ENCODE measurements at regions not wholly inside any gene's neighbourhood (a gene's known extent, or its start where the extent isn't known, plus 50 kb on each side); places are given as distances from the start of the nearest gene placed in this dataset.

- no peaks in the 10 kb centered on the region for H3K36me3 ChIP-seq (ENCODE audit: control insufficient read depth in 2 of 2, insufficient read depth in 2 of 2, low read length in 1 of 2)
- peaks cover 4% of the 10 kb centered on the region; the same call in 2 of the 3 replicates for H3K9me3 ChIP-seq (replicated peaks; ENCODE audit: control insufficient read depth, insufficient read depth, low read length)
- no peaks in the 10 kb centered on the region for H3K79me2 ChIP-seq (ENCODE audit: control insufficient read depth, insufficient read depth, low read length)
- H2AFZ ChIP-seq (ENCODE audit: control insufficient read depth, low read depth, low read length) = no peak overlapping the region
- ChIA-PET POLR2A (no interaction called here), CTCF (no interaction called here), SMC1A (ENCODE audit: uncharacterized antibody, unreplicated experiment) (no interaction called here), RAD21 (ENCODE audit: unreplicated experiment) (no interaction called here)
- TF ChIP-seq, protein P1, sequence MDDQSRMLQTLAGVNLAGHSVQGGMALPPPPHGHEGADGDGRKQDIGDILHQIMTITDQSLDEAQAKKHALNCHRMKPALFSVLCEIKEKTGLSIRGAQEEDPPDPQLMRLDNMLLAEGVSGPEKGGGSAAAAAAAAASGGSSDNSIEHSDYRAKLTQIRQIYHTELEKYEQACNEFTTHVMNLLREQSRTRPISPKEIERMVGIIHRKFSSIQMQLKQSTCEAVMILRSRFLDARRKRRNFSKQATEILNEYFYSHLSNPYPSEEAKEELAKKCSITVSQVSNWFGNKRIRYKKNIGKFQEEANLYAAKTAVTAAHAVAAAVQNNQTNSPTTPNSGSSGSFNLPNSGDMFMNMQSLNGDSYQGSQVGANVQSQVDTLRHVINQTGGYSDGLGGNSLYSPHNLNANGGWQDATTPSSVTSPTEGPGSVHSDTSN (IDR thresholded peaks at IDR 0.05; ENCODE audit: insufficient replicate concordance, low read depth, low read length) = no peak
- TF ChIP-seq SMARCA5 (IDR thresholded peaks at IDR 0.05) (no peak), NR2F1 (conservative IDR thresholded peaks at IDR 0.05) (no peak), FOXM1 (IDR thresholded peaks at IDR 0.05; ENCODE audit: low read depth, low read length) (no peak), REST (IDR thresholded peaks at IDR 0.05; ENCODE audit: low read depth, low read length) (no peak)
- BruUV-seq (replicated peaks) = no TSS peak
- WGBS (ENCODE audit: insufficient coverage, insufficient replicate concordance, low lambda C conversion rate, missing lambda C conversion rate) = 76% methylated on average over 7 of the region's 7 CpGs
- H4K20me1 ChIP-seq (ENCODE audit: control insufficient read depth, insufficient read depth) = no peaks in the 10 kb centered on the region
- no peak overlapping the region for H3K4me2 ChIP-seq (ENCODE audit: control insufficient read depth, insufficient read depth)
- H3K9ac ChIP-seq (ENCODE audit: control insufficient read depth, insufficient read depth, low read length) = no peak overlapping the region
- H3K27me3 ChIP-seq (replicated peaks in 1 of 2; ENCODE audit: control insufficient read depth in 2 of 2, insufficient read depth in 2 of 2, low read length in 1 of 2) = no peaks in the 10 kb centered on the region
- intact Hi-C loops (cut with micrococcal nuclease; ENCODE audit: unreplicated experiment) = no loop called here
- in situ Hi-C loops (cut with MboI) = no loop called here
- ATAC-seq = no peak
- H3K4me1 ChIP-seq (ENCODE audit: control insufficient read depth, insufficient read depth, low read length) = no peaks in the 10 kb centered on the region
- no peak overlapping the region for H3K4me3 ChIP-seq
- H3K27ac ChIP-seq (ENCODE audit: control insufficient read depth, insufficient read depth) = no peak overlapping the region
- no peak for FAIRE-seq
- DNase-seq (ENCODE audit: low read depth, low spot score) = no peak
Observed at GRCh38 chrX:1075741-1076140, 136.7 kb downstream of the CRLF2 start.
